Fibroblast of lung (primary cell): ENCODE measurements at regions not wholly inside any gene's neighbourhood (a gene's known extent, or its start where the extent isn't known, plus 50 kb on each side); places are given as distances from the start of the nearest gene placed in this dataset.

Experiments used
- DNase-seq, 2 donors: peaks; one replicate each; pipeline versions ENCODE4 v3.0.0 to v3.0.0-alpha.2; 2010; ENCODE audit warnings: low read depth in 2 of 2
- H2AFZ ChIP-seq: 2 replicates; pipeline ENCODE4 v1.5.1; 2012; ENCODE audit warnings: low read length, control low read depth, inconsistent platforms
- H3K27ac ChIP-seq: 2 replicates; pipeline ENCODE4 v1.5.1; 2011; ENCODE audit warnings: low read length, control low read depth; ENCODE audit not compliant: insufficient read depth
- H3K27me3 ChIP-seq: 2 replicates; pipeline ENCODE4 v1.5.1; 2011; ENCODE audit warnings: mild to moderate bottlenecking, low read length; ENCODE audit not compliant: control insufficient read depth, insufficient read depth
- H3K36me3 ChIP-seq: 2 replicates; pipeline ENCODE4 v1.5.1; 2011; ENCODE audit warnings: low read length; ENCODE audit not compliant: control insufficient read depth, insufficient read depth
- H3K4me1 ChIP-seq: 2 replicates; pipeline ENCODE4 v1.5.1; 2011; ENCODE audit warnings: low read length; ENCODE audit not compliant: control insufficient read depth, insufficient read depth; ENCODE audit errors: extremely low read depth
- H3K4me2 ChIP-seq: 2 replicates; pipeline ENCODE4 v1.5.1; 2011; ENCODE audit warnings: low read length, control low read depth; ENCODE audit not compliant: insufficient read depth; ENCODE audit errors: extremely low read depth
- H3K4me3 ChIP-seq, 4 experiments: fragments of 200-600 bp in 1 of 4; sonication (generic) in 1 of 4; replicated peaks in 1 of 4; 2 replicates each; pipeline ENCODE4 v1.5.1; 2011 to 2016; ENCODE audit warnings: low read length in 4 of 4, low read depth in 3 of 4, mild to moderate bottlenecking in 3 of 4, control low read depth in 2 of 4, inconsistent platforms in 1 of 4, mixed read lengths in 1 of 4; ENCODE audit not compliant: insufficient read depth in 1 of 4; ENCODE audit errors: control extremely low read depth in 1 of 4
- H3K79me2 ChIP-seq: 2 replicates; pipeline ENCODE4 v1.5.1; 2012; ENCODE audit warnings: mild to moderate bottlenecking, low read length, inconsistent platforms; ENCODE audit not compliant: control insufficient read depth, insufficient read depth
- H3K9ac ChIP-seq: 2 replicates; pipeline ENCODE4 v1.5.1; 2011; ENCODE audit warnings: mild to moderate bottlenecking, low read length, control low read depth; ENCODE audit not compliant: insufficient read depth
- H3K9me3 ChIP-seq: 2 replicates; pipeline ENCODE4 v1.5.1; 2012; ENCODE audit warnings: low read depth, low read length; ENCODE audit not compliant: control insufficient read depth, insufficient read depth
- H4K20me1 ChIP-seq: 2 replicates; pipeline ENCODE4 v1.5.1; 2011; ENCODE audit warnings: low read length; ENCODE audit not compliant: control insufficient read depth, insufficient read depth; ENCODE audit errors: extremely low read depth
- EZH2 ChIP-seq: IDR thresholded peaks from 2 replicates; pipeline ENCODE4 v1.5.1; 2012; ENCODE audit warnings: low read length, control low read depth, mild to moderate bottlenecking; ENCODE audit errors: missing control alignments
- TF ChIP-seq, protein P1 (sequence below), 2 donors: IDR thresholded peaks in 1 of 2; conservative IDR thresholded peaks in 1 of 2; 1 replicate in 1 of 2; 2 replicates in 1 of 2; pipeline ENCODE4 v1.5.1; 2011 to 2012; ENCODE audit warnings: low read length in 2 of 2, control low read depth in 1 of 2, inconsistent platforms in 1 of 2, low read depth in 1 of 2, mild to moderate bottlenecking in 1 of 2

DNA sequence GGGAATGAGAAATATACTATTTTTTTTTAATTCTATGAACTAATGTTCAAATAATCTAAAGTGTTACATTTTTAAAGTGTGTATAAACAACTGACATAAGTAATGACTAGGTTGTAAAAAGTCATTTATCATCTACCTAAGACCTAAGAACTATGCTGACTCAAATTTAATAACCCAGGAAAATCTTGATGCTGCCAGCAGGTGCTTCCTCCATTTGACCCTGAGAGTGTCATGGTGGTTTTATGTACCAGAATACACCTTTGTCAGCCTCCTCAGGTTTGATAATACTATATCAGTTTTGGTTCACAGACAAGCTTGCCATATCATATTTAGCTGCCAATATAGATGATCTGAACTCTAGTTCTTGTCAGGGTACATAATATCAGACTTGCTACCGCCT, 1151.2 kb downstream of the PCDH17 start:
- DNase-seq, result no peak
- H3K36me3 ChIP-seq, result no peaks in the 10 kb centered on the region
- no peaks in the 10 kb centered on the region for H4K20me1 ChIP-seq
- no peak for TF ChIP-seq EZH2
- TF ChIP-seq, protein P1, sequence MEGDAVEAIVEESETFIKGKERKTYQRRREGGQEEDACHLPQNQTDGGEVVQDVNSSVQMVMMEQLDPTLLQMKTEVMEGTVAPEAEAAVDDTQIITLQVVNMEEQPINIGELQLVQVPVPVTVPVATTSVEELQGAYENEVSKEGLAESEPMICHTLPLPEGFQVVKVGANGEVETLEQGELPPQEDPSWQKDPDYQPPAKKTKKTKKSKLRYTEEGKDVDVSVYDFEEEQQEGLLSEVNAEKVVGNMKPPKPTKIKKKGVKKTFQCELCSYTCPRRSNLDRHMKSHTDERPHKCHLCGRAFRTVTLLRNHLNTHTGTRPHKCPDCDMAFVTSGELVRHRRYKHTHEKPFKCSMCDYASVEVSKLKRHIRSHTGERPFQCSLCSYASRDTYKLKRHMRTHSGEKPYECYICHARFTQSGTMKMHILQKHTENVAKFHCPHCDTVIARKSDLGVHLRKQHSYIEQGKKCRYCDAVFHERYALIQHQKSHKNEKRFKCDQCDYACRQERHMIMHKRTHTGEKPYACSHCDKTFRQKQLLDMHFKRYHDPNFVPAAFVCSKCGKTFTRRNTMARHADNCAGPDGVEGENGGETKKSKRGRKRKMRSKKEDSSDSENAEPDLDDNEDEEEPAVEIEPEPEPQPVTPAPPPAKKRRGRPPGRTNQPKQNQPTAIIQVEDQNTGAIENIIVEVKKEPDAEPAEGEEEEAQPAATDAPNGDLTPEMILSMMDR (conservative IDR thresholded peaks at IDR 0.05 in 1 of 2, IDR thresholded peaks at IDR 0.05 in 1 of 2; ENCODE audit: low read depth in 1 of 2, low read length in 2 of 2), result no peak
- H3K9ac ChIP-seq, result no peak overlapping the region
- H3K4me3 ChIP-seq, result no peak overlapping the region
- H3K27ac ChIP-seq, result no peak overlapping the region
- H2AFZ ChIP-seq, result no peak overlapping the region
- no peaks in the 10 kb centered on the region for H3K9me3 ChIP-seq
- H3K4me1 ChIP-seq, result no peaks in the 10 kb centered on the region
- H3K27me3 ChIP-seq, result no peaks in the 10 kb centered on the region
- H3K79me2 ChIP-seq, result no peaks in the 10 kb centered on the region
- no peak overlapping the region for H3K4me2 ChIP-seq

DNA sequence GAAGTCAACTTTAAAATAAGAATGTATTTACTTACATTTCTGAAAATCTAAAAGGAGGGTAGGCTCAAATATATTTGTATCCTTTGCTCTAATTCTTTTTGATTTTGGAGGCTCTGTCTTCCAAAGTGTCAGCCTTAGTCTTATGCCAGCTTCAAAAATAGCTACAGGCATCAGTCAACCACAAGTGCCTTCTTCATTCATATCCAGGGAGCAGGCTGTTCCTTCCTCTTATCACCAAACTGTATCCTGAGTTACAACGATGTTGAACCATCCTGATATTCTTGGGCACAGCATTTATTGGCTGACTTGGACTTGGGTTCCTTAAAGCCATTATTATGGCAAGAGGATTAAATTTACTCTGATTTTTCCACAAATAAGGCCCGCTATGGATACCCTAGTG, 1161.3 kb downstream of the PCDH17 start:
- Histone ChIP-seq H3K4me1 (no peaks in the 10 kb centered on the region), H2AFZ (no peak overlapping the region), H4K20me1 (no peaks in the 10 kb centered on the region), H3K4me2 (no peak overlapping the region), H3K27ac (no peak overlapping the region), H3K9ac (no peak overlapping the region), H3K27me3 (no peaks in the 10 kb centered on the region), H3K4me3 (no peak overlapping the region), H3K36me3 (no peaks in the 10 kb centered on the region), H3K9me3 (no peaks in the 10 kb centered on the region), H3K79me2 (no peaks in the 10 kb centered on the region)
- no peak for TF ChIP-seq EZH2
- TF ChIP-seq, protein P1 (conservative IDR thresholded peaks at IDR 0.05 in 1 of 2, IDR thresholded peaks at IDR 0.05 in 1 of 2; ENCODE audit: low read depth in 1 of 2, low read length in 2 of 2), result no peak
- DNase-seq, result no peak

DNA sequence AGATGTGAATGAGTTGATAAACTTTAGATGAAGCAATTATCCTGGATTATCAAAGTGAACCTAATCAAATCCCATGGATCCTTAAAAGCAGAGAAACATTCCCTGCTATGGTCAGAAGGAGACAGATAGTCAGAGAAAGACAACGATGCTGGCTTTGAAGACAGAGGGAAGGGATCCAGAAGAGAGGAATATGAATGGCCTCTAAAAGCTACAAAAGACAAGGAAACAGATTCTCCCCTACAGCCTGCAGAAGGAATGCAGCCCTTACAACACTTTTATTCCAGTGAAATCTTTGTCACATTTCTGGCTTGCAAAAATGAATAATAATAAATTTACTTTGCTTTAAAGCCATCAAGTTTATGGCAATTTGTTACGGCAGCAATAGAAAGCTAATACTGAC, 1164.2 kb downstream of the PCDH17 start:
- Histone ChIP-seq H3K9ac (no peak overlapping the region), H3K9me3 (no peaks in the 10 kb centered on the region), H3K27ac (no peak overlapping the region), H3K4me1 (no peaks in the 10 kb centered on the region), H3K27me3 (no peaks in the 10 kb centered on the region), H3K4me3 (no peak overlapping the region), H3K36me3 (no peaks in the 10 kb centered on the region), H2AFZ (no peak overlapping the region), H3K4me2 (no peak overlapping the region), H3K79me2 (no peaks in the 10 kb centered on the region), H4K20me1 (no peaks in the 10 kb centered on the region)
- DNase-seq, result no peak
- TF ChIP-seq, protein P1 (conservative IDR thresholded peaks at IDR 0.05 in 1 of 2, IDR thresholded peaks at IDR 0.05 in 1 of 2; ENCODE audit: low read depth in 1 of 2, low read length in 2 of 2), result no peak
- no peak for TF ChIP-seq EZH2
